Heart right ventricle (tissue), 16 donors: ENCODE measurements at regions not wholly inside any gene's neighbourhood (a gene's known extent, or its start where the extent isn't known, plus 50 kb on each side); places are given as distances from the start of the nearest gene placed in this dataset.

ENCODE experiments used
- ATAC-seq, 8 donors: fragments of 200-7000 bp; cut with Tn5 transposase; one replicate each; pipeline ENCODE4 v1.9.1; 2020; ENCODE audit warnings: mild to moderate bottlenecking in 8 of 8, moderate library complexity in 8 of 8, moderate number of reproducible peaks in 1 of 8
- DNase-seq, 2 donors: peaks; one replicate each; pipeline ENCODE4 v3.0.0-alpha.2; 2020
- H3K27ac ChIP-seq, 10 donors: fragments of 200-600 bp; sonication (generic) in 2 of 10; one replicate each; pipeline versions ENCODE4 v1.5.0 to v1.8.0; 2020 to 2022; ENCODE audit warnings: mild to moderate bottlenecking in 3 of 10
- H3K27me3 ChIP-seq, 7 donors: fragments of 200-600 bp; one replicate each; pipeline ENCODE4 v1.8.0; 2021 to 2022; ENCODE audit warnings: mild to moderate bottlenecking in 2 of 7
- H3K36me3 ChIP-seq, 9 donors: fragments of 200-600 bp; sonication (generic) in 1 of 9; one replicate each; pipeline versions ENCODE4 v1.5.0 to v1.8.0; 2020 to 2022; ENCODE audit warnings: mild to moderate bottlenecking in 2 of 9
- H3K4me1 ChIP-seq, 9 donors: fragments of 200-600 bp; sonication (generic) in 1 of 9; one replicate each; pipeline versions ENCODE4 v1.5.0 to v1.8.0; 2020 to 2022; ENCODE audit warnings: mild to moderate bottlenecking in 4 of 9
- H3K4me3 ChIP-seq, 10 donors: fragments of 200-600 bp; sonication (generic) in 2 of 10; one replicate each; pipeline versions ENCODE4 v1.5.0 to v1.8.0; 2020 to 2022; ENCODE audit warnings: mild to moderate bottlenecking in 7 of 10, moderate library complexity in 2 of 10
- H3K9me3 ChIP-seq, 11 donors: fragments of 200-600 bp in 10 of 11; sonication (generic) in 2 of 11; one replicate each; pipeline versions ENCODE4 v1.5.0 to v1.8.0; 2013 to 2022; ENCODE audit warnings: mild to moderate bottlenecking in 2 of 11, control low read depth in 1 of 11, moderate library complexity in 1 of 11
- CTCF ChIP-seq, 9 donors: fragments of 200-600 bp; sonication (generic) in 2 of 9; IDR thresholded peaks; one replicate each; pipeline versions ENCODE4 v1.5.0 to v1.8.0; 2021 to 2022; ENCODE audit warnings: antibody characterized with exemption in 9 of 9, mild to moderate bottlenecking in 5 of 9, moderate library complexity in 1 of 9
- WGBS, 2 donors: extraction: QIAGEN DNeasy Blood & Tissue Kit; methylation state at CpG; one replicate each; pipeline ENCODE4 v1.1.7; 2013; ENCODE audit warnings: inconsistent platforms in 1 of 2; 5-methylcytosine and 5-hydroxymethylcytosine counted together
- intact Hi-C, 10 donors: fragments of 100-400 bp; cut with DNase I; formaldehyde crosslinking; loops; one replicate each; pipeline versions ENCODE4 v1.11.1 to v1.14.2; 2022
- donor health status: Arrhythmogenic right ventricular cardiomyopathy.
- donor health status: ischemic (EF 13 %, LVEDD 7.1; RV severe dilation, severe dysfunction).
- donor health status: healthy with polysubstance abuse.
- donor health status: DM: no; HTN: yes; CAD: no.
- donor health status: DM: no; HTN: no; CAD: no.
- donor health status: ischemic (EF 25% LVEDD 6.9; RV normal size, moderate dysfunction).
- donor health status: ischemic (EF 25% LVEDD 5.7; RV mildly dilated, moderate dysfunction).
- donor health status: healthy.
- donor health status: DM: yes; HTN: yes; CAD: no.
- donor health status: Ischemic cardiomyopathy.
- donor health status: ischemic (EF 35%, LVEDD 5.7; RV mildly dilated, moderate dysfunction).
- donor health status: nonischemic (EF 11% LVEDD 7.7; RV severe dilation, severe dysfunction).
- donor health status: DM: yes; HTN: yes; CAD: no.
- donor health status: PGD.
- donor health status: ischemic (EF 29% LVEDD 5.4; RV normal size, mild dysfunction).
- donor health status: nonischemic (EF 23%, LVEDD 6.1; RV moderate dilation, normal function).

- Histone ChIP-seq H3K4me1 (peaks cover 0 to 3% (median 0%) of the 10 kb centered on the region in 9 donors), H3K4me3 (no peak overlapping the region), H3K27ac (no peak overlapping the region), H3K36me3 (no peaks in the 10 kb centered on the region), H3K9me3 (no peaks in the 10 kb centered on the region), H3K27me3 (peaks cover 0 to 28% (median 13%) of the 10 kb centered on the region in 7 donors)
- intact Hi-C loops, result loop anchor here in 1 of 10 donors (10.0 kb wide), 1 partner anchor 60 kb away; the partner anchor contains the start of gene EHF
- WGBS, 2 donors, result 80 to 86% methylated on average over 3 of the region's 3 CpGs
- ATAC-seq (peak in 1 of 8 donors; percentile 15), DNase-seq (no peak)
- TF ChIP-seq CTCF (IDR thresholded peaks at IDR 0.05), result no peak
Observed at GRCh38 chr11:34564406-34564805, 50.8 kb upstream of the ELF5 start.

- peaks cover 0 to 27% (median 13%) of the 10 kb centered on the region in 7 donors for H3K27me3 ChIP-seq
- DNase-seq, result no peak
- intact Hi-C loops, result loop anchor here in 1 of 10 donors (10.0 kb wide), 1 partner anchor 60 kb away; the partner anchor contains the start of gene EHF
- peak in 4 of 8 donors; percentile 23 to 93 (median 66) for ATAC-seq
- H3K36me3 ChIP-seq, result no peaks in the 10 kb centered on the region
- H3K27ac ChIP-seq, result no peak overlapping the region
- peak in 1 of 9 donors; percentile 4 for TF ChIP-seq CTCF (IDR thresholded peaks at IDR 0.05)
- H3K4me3 ChIP-seq, result no peak overlapping the region
- no peaks in the 10 kb centered on the region for H3K9me3 ChIP-seq
- 32 to 41% methylated on average over 2 of the region's 2 CpGs for WGBS, 2 donors
- H3K4me1 ChIP-seq, result peaks cover 0 to 3% (median 0%) of the 10 kb centered on the region in 9 donors
Observed at GRCh38 chr11:34564807-34565241, 51.2 kb upstream of the ELF5 start.

- no peak for ATAC-seq
- 68 to 78% methylated on average over 2 of the region's 2 CpGs for WGBS, 2 donors
- Histone ChIP-seq H3K27ac (no peak overlapping the region), H3K27me3 (peaks cover 0 to 27% (median 8%) of the 10 kb centered on the region in 7 donors), H3K36me3 (no peaks in the 10 kb centered on the region), H3K4me3 (no peak overlapping the region), H3K4me1 (peaks cover 0 to 3% (median 0%) of the 10 kb centered on the region in 9 donors), H3K9me3 (no peaks in the 10 kb centered on the region)
- no peak for DNase-seq
- intact Hi-C loops, result loop anchor here in 1 of 10 donors (10.0 kb wide), 1 partner anchor 59 kb away; the partner anchor contains the start of gene EHF
- TF ChIP-seq CTCF (IDR thresholded peaks at IDR 0.05), result peak in 3 of 9 donors; percentile 3 to 35 (median 14)
Observed at GRCh38 chr11:34565417-34566207, 52.0 kb upstream of the ELF5 start.

GRCh38 chr11:34566208-34566551 lies 52.6 kb upstream of the ELF5 start:
- Histone ChIP-seq H3K9me3 (no peaks in the 10 kb centered on the region), H3K27ac (no peak overlapping the region), H3K27me3 (peaks cover 0 to 33% (median 7%) of the 10 kb centered on the region in 7 donors), H3K4me1 (peaks cover 0 to 3% (median 0%) of the 10 kb centered on the region in 9 donors), H3K4me3 (no peak overlapping the region), H3K36me3 (no peaks in the 10 kb centered on the region)
- 64 to 79% methylated on average over 3 of the region's 3 CpGs for WGBS, 2 donors
- TF ChIP-seq CTCF (IDR thresholded peaks at IDR 0.05), result no peak
- DNase-seq (no peak), ATAC-seq (no peak)
- intact Hi-C loops, result loop anchor here in 1 of 10 donors (10.0 kb wide), 1 partner anchor 59 kb away; the partner anchor contains the start of gene EHF
